Loucy (cell line): ENCODE measurements at regions not wholly inside any gene's neighbourhood (a gene's known extent, or its start where the extent isn't known, plus 50 kb on each side); places are given as distances from the start of the nearest gene placed in this dataset.
"Not testable (repeated sequence)": the region's sequence is repeated elsewhere in the genome, so short reads cannot be mapped to it uniquely, and the experiment has no call there.

Experiments
- H2AFZ ChIP-seq: fragments of 200-600 bp; sonication (generic); 2 replicates; pipeline ENCODE4 v1.6.0; 2016; ENCODE audit warnings: antibody characterized with exemption, mild to moderate bottlenecking, low read length, moderate library complexity
- H3F3A ChIP-seq: fragments of 200-600 bp; 2 replicates; pipeline ENCODE4 v1.6.0; 2016; ENCODE audit warnings: antibody characterized with exemption, low read depth, mild to moderate bottlenecking
- H3K27me3 ChIP-seq: fragments of 200-600 bp; sonication (generic); 2 replicates; pipeline ENCODE4 v1.6.1; 2014; ENCODE audit warnings: low read length, mild to moderate bottlenecking; ENCODE audit not compliant: insufficient read depth, poor library complexity, severe bottlenecking
- H3K36me3 ChIP-seq: fragments of 200-600 bp; sonication (generic); 2 replicates; pipeline ENCODE4 v1.6.1; 2016; ENCODE audit warnings: low read length; ENCODE audit not compliant: insufficient read depth
- H3K4me1 ChIP-seq: fragments of 200-600 bp; sonication (generic); 2 replicates; pipeline ENCODE4 v1.5.1; 2014; ENCODE audit warnings: low read length, mild to moderate bottlenecking; ENCODE audit not compliant: insufficient read depth, poor library complexity, severe bottlenecking
- H3K4me2 ChIP-seq: fragments of 200-600 bp; sonication (generic); 2 replicates; pipeline ENCODE4 v1.6.0; 2014; ENCODE audit warnings: antibody characterized with exemption, low read length, low read depth, mild to moderate bottlenecking; ENCODE audit not compliant: poor library complexity, severe bottlenecking
- H3K4me3 ChIP-seq: fragments of 200-600 bp; sonication (generic); 2 replicates; pipeline ENCODE4 v1.5.1; 2014; ENCODE audit warnings: low read length, mild to moderate bottlenecking, mixed read lengths; ENCODE audit not compliant: poor library complexity, severe bottlenecking
- H3K79me2 ChIP-seq: fragments of 200-600 bp; sonication (generic); 2 replicates; pipeline ENCODE4 v1.6.1; 2014; ENCODE audit warnings: low read length; ENCODE audit not compliant: insufficient read depth
- H3K9ac ChIP-seq: fragments of 200-600 bp; sonication (generic); 2 replicates; pipeline ENCODE4 v1.6.0; 2014; ENCODE audit warnings: mild to moderate bottlenecking, low read depth, low read length, moderate library complexity; ENCODE audit not compliant: poor library complexity, severe bottlenecking
- H3K9me2 ChIP-seq: fragments of 200-600 bp; sonication (generic); replicated peaks from 2 replicates; pipeline ENCODE4 v1.6.1; 2016; ENCODE audit warnings: low read depth, low read length, mixed read lengths
- H3K9me3 ChIP-seq: fragments of 200-600 bp; sonication (generic); 2 replicates; pipeline ENCODE4 v1.6.1; 2014; ENCODE audit warnings: mild to moderate bottlenecking, antibody characterized with exemption, low read length, low read depth; ENCODE audit not compliant: insufficient read depth
- H4K20me1 ChIP-seq: fragments of 200-600 bp; sonication (generic); 2 replicates; pipeline ENCODE4 v1.6.0; 2014; ENCODE audit warnings: antibody characterized with exemption, low read length, mild to moderate bottlenecking; ENCODE audit not compliant: insufficient read depth, poor library complexity, severe bottlenecking
- EZH2phosphoT487 ChIP-seq: fragments of 200-600 bp; IDR thresholded peaks from 2 replicates; pipeline ENCODE4 v1.6.1; 2018; ENCODE audit warnings: antibody characterized with exemption, mild to moderate bottlenecking, moderate library complexity, borderline replicate concordance
- TF ChIP-seq, protein P1 (sequence below): fragments of 200-600 bp; sonication (generic); conservative IDR thresholded peaks from 2 replicates; pipeline ENCODE4 v1.5.1; 2014; ENCODE audit warnings: mild to moderate bottlenecking, antibody characterized with exemption, low read length

DNA sequence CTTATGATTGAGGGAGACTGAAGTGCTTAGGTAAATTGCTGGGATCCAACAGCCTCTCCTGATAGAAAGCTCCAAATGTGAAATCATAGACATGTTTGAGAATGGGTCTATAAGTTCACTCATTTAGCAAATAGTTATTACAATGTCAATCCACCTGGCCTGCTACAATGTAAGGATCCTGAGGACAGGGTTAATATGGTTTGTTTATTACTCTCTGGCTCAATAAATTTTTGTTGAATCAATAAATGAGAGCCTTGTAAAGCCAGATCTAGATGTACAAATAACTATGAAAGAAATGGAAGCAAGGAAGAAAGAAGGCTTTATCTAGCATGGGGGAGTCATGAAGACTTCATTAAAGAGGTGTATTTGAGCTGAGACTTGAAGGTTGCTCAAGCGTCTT lies 165.6 kb upstream of the IGF1 start:
- Histone ChIP-seq H3K9ac (no peak overlapping the region), H3K4me1 (no peaks in the 10 kb centered on the region), H3K9me2 (no peaks in the 10 kb centered on the region), H3K36me3 (no peaks in the 10 kb centered on the region), H3K4me2 (no peak overlapping the region), H4K20me1 (no peaks in the 10 kb centered on the region), H3K4me3 (no peak overlapping the region), H3K9me3 (no peaks in the 10 kb centered on the region), H3F3A (no peaks in the 10 kb centered on the region), H3K79me2 (no peaks in the 10 kb centered on the region), H3K27me3 (no peaks in the 10 kb centered on the region), H2AFZ (no peak overlapping the region)
- TF ChIP-seq, protein P1, sequence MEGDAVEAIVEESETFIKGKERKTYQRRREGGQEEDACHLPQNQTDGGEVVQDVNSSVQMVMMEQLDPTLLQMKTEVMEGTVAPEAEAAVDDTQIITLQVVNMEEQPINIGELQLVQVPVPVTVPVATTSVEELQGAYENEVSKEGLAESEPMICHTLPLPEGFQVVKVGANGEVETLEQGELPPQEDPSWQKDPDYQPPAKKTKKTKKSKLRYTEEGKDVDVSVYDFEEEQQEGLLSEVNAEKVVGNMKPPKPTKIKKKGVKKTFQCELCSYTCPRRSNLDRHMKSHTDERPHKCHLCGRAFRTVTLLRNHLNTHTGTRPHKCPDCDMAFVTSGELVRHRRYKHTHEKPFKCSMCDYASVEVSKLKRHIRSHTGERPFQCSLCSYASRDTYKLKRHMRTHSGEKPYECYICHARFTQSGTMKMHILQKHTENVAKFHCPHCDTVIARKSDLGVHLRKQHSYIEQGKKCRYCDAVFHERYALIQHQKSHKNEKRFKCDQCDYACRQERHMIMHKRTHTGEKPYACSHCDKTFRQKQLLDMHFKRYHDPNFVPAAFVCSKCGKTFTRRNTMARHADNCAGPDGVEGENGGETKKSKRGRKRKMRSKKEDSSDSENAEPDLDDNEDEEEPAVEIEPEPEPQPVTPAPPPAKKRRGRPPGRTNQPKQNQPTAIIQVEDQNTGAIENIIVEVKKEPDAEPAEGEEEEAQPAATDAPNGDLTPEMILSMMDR: no peak
- no peak for TF ChIP-seq EZH2phosphoT487

DNA sequence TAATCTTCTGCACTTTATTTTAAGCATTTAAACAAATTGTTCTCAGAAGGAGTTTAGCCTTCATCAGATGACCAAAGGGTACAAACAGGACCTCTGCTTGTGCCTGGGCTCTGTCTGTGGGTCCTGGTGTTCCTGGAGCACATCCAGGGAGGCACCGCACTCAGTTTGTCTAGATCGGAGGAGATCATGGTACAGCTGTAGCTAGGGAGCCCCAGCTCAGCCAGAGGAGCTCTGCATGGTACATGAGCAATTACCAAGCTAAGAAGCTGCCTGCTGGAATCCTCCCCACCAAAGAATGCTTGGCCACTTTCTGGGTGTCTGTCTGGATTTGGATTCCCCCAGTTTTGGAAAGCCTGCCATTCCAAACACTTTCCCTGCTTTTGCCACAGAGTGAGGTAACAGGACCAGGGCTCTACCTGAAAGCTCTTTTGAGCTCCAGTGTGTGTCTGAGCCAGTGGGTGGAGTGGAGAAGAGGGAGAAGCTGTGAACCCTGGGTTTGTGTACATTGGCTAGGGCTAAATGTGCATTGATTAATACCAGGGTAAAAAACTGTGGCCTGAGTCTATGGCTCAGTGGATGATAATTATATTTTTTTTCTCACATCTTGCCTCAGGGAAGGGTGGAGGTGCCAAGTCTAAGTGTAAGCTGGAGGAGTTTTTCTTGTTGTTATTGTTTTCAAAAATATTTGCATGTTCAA lies 163.7 kb upstream of the IGF1 start:
- Histone ChIP-seq H3K4me1 (no peaks in the 10 kb centered on the region), H3K9me2 (no peaks in the 10 kb centered on the region), H4K20me1 (no peaks in the 10 kb centered on the region), H3K79me2 (no peaks in the 10 kb centered on the region), H3K9me3 (no peaks in the 10 kb centered on the region), H3K36me3 (no peaks in the 10 kb centered on the region), H3F3A (no peaks in the 10 kb centered on the region), H3K4me3 (no peak overlapping the region), H2AFZ (no peak overlapping the region), H3K9ac (no peak overlapping the region), H3K27me3 (no peaks in the 10 kb centered on the region), H3K4me2 (no peak overlapping the region)
- TF ChIP-seq, protein P1: no peak
- TF ChIP-seq EZH2phosphoT487: no peak

DNA sequence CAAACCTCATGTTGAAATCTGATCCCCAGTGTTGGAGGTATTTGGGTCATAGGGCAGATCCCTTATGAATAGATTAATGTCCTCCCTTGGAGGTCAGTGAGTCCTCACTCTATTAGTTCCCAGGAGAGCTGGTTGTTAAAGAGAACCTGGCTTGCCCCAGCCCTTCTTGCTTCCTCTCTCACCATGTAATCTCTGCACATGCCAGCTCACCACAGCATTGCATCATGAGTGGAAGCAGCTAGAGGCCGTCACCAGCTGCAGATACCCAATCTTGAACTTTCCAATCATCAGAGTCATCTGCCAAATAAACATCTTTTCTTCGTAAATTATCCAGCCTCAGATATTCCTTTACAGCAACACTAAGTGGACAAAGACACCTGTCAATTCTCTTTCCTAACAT lies 161.8 kb upstream of the IGF1 start:
- Histone ChIP-seq H3K79me2 (no peaks in the 10 kb centered on the region), H3K4me3 (no peak overlapping the region), H3K9ac (no peak overlapping the region), H3K9me3 (no peaks in the 10 kb centered on the region), H3K27me3 (no peaks in the 10 kb centered on the region), H3K36me3 (no peaks in the 10 kb centered on the region), H3F3A (no peaks in the 10 kb centered on the region), H3K4me2 (no peak overlapping the region), H2AFZ (no peak overlapping the region), H4K20me1 (no peaks in the 10 kb centered on the region), H3K4me1 (no peaks in the 10 kb centered on the region), H3K9me2 (no peaks in the 10 kb centered on the region)
- TF ChIP-seq, protein P1: no peak
- no peak for TF ChIP-seq EZH2phosphoT487

DNA sequence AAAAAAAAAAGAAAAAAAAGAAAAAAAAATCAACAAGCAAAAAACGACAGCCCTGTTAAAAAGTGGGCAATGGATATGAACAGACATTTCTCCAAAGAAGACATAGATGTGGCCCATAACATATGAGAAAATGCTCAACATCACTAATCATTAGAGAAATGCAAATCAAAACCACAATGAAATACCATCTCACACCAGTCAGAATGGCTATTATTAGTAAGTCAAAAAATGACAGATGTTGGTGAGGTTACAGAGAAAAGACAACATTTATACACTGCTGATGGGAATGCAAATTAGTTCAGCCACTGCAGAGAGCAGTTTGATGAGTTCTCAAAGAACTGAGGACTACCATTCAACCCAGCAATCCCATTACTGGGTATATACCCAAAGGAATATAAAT lies 160.3 kb upstream of the IGF1 start:
- not testable (repeated sequence) for H3K9me2 ChIP-seq, H3K36me3 ChIP-seq, H3F3A ChIP-seq, H3K27me3 ChIP-seq, H3K4me2 ChIP-seq, H2AFZ ChIP-seq, H3K9me3 ChIP-seq, H3K4me1 ChIP-seq, H3K4me3 ChIP-seq, H3K79me2 ChIP-seq, H4K20me1 ChIP-seq, H3K9ac ChIP-seq
